ENCODE measurements at regions not wholly inside any gene's neighbourhood (a gene's known extent, or its start where the extent isn't known, plus 50 kb on each side); places are given as distances from the start of the nearest gene placed in this dataset.

DNA sequence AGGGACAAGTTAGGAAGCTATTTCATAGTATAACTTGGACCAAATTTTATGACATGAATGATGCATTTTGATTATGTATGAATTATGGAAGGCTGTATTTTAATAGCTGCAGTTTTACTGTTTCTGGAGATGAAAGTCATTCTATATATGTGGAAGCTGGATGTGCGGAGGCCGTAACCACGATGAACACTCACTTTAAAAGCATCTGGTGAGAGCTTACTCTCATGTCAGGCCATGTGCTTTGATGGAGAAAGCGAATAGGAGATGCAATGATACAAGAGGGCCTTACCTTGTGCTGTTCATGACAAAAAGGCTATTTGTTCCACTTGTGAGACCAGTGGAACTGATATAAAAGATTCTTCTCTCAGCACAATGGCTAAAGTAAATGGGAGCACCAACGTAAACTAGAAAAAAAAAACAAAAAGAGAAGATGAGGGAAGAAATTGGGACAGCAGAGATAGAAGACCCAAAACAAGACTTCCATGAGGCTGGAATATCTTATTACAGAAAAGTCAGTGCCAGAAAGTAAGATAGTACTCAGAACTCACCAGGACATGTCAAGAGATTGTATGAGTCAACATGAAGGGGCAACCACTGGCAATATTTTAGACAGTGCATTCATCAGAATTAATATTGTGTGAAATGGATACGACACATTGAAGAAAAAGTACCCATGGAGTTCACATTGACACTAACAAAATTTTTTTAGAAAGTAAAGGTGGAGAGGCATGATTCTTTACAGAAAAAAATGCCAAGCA, 63.3 kb upstream of the GAB1 start:
- intact Hi-C loops (cut with DNase I) = no loop called here
- H3K4me1 ChIP-seq (ENCODE audit: control insufficient read depth, insufficient read depth, low read length) = no peaks in the 10 kb centered on the region
- DNase-seq (no peak), ATAC-seq (no peak)
- H3K27me3 ChIP-seq (ENCODE audit: control insufficient read depth, insufficient read depth) = no peaks in the 10 kb centered on the region
- H3K27ac ChIP-seq (ENCODE audit: low read length) = no peak overlapping the region
- no peaks in the 10 kb centered on the region for H3K9me3 ChIP-seq (ENCODE audit: control insufficient read depth, low read length)
- WGBS = 96% methylated on average over 6 of the region's 6 CpGs
- H3K4me3 ChIP-seq (ENCODE audit: low read length) = no peak overlapping the region

DNA sequence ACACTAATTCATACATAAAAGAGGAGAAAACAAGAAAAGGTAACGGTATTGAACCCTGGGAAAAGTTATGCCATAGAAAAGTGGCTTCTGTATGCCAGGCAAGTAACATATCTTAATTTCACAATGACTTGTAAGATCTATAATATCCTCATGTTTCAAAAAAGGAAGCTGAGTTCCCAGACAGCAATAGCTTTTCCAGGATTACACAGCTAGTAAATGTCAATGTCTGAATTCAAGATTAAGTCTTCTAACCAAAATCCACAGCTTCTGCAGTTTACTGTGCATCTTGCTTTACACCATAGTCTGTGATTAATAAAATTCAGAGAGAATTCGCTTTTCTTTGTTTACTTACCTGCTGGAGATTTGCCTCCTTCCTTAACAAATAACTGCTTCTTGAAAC, 55.8 kb upstream of the GAB1 start:
- intact Hi-C loops (cut with DNase I) = no loop called here
- 90% methylated on average over 2 of the region's 2 CpGs for WGBS
- ATAC-seq (no peak), DNase-seq (no peak)
- Histone ChIP-seq H3K27ac (ENCODE audit: low read length) (no peak overlapping the region), H3K4me1 (ENCODE audit: control insufficient read depth, insufficient read depth, low read length) (no peaks in the 10 kb centered on the region), H3K27me3 (ENCODE audit: control insufficient read depth, insufficient read depth) (no peaks in the 10 kb centered on the region), H3K4me3 (ENCODE audit: low read length) (no peak overlapping the region), H3K9me3 (ENCODE audit: control insufficient read depth, low read length) (no peaks in the 10 kb centered on the region)

GRCh38 chr4:143281507-143282190, 55.0 kb upstream of the GAB1 start:
- Histone ChIP-seq H3K4me3 (ENCODE audit: low read length) (no peak overlapping the region), H3K27ac (ENCODE audit: low read length) (no peak overlapping the region), H3K4me1 (ENCODE audit: control insufficient read depth, insufficient read depth, low read length) (no peaks in the 10 kb centered on the region), H3K9me3 (ENCODE audit: control insufficient read depth, low read length) (no peaks in the 10 kb centered on the region), H3K27me3 (ENCODE audit: control insufficient read depth, insufficient read depth) (no peaks in the 10 kb centered on the region)
- WGBS = 76% methylated on average over 4 of the region's 4 CpGs
- DNase-seq (no peak), ATAC-seq (no peak)
- intact Hi-C loops (cut with DNase I) = no loop called here

DNA sequence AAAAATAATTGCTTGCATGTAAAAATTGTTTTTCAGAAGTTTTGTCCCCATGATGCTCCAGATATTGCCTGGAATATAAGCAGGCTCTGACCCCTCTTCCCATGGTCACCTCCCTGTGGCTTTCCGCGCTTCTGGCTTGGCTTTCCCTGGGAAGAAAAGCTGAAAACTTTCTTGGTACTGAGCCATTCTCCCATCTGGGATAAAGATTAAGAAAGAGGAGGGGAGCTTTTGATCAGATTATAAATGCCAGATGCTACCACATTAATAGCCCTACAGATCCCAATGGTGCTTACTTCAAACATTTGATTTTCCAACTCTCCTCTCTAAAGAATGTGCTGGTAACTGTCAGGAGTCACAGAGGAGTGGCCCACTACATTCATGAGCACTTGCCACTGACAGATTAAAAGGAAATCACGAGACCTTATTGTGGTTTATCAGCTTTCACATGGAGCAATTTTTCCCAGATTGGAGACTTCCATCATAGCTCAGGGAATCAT, 54.4 kb upstream of the GAB1 start:
- no peaks in the 10 kb centered on the region for H3K4me1 ChIP-seq (ENCODE audit: control insufficient read depth, insufficient read depth, low read length)
- H3K4me3 ChIP-seq (ENCODE audit: low read length) = no peak overlapping the region
- no peaks in the 10 kb centered on the region for H3K27me3 ChIP-seq (ENCODE audit: control insufficient read depth, insufficient read depth)
- intact Hi-C loops (cut with DNase I) = no loop called here
- peak in 1 of 2 donors; percentile 80 for ATAC-seq
- no peaks in the 10 kb centered on the region for H3K9me3 ChIP-seq (ENCODE audit: control insufficient read depth, low read length)
- DNase-seq = no peak
- 38% methylated on average over 3 of the region's 3 CpGs for WGBS
- H3K27ac ChIP-seq (ENCODE audit: low read length) = no peak overlapping the region

DNA sequence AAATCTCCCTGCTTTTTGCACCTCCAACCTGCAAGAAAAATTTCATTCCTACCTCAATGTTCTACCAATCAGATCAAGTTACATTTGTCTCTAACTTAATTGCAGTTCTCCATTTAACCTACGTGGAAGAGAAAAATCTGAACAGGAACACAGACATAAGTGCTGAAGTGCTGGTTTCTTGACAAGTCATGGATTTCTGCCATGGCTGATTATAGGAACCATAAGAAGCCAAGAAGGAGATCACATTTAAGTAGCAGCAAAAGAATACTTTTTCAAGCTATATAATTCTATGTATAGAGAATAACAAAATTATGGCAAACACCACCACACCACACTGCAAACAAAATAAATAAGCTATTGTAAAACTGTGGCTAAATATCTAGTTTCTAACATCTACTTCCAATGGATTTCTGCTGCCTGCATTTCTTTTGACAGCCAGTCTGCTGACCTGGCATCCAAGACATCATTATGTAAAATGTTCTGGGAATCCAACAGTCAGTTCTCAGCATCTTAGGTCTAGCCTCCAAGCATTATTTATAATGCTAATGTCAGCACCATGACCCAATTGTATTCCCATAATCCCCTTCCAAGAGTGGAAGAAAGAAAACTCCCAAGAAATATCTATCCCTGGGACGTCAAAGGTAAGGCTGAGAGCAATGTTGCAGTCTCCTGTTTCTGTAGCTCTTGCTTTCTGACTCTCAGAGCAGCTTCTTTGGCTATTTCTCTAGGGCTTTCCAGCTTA, 50.8 kb upstream of the GAB1 start:
- H3K27me3 ChIP-seq (ENCODE audit: control insufficient read depth, insufficient read depth) = no peaks in the 10 kb centered on the region
- DNase-seq (no peak), ATAC-seq (peak; percentile 38 to 73)
- H3K27ac ChIP-seq (ENCODE audit: low read length) = peak overlapping the region; percentile 42
- intact Hi-C loops (cut with DNase I) = no loop called here
- H3K4me1 ChIP-seq (ENCODE audit: control insufficient read depth, insufficient read depth, low read length) = peaks cover 3% of the 10 kb centered on the region
- no peaks in the 10 kb centered on the region for H3K9me3 ChIP-seq (ENCODE audit: control insufficient read depth, low read length)
- H3K4me3 ChIP-seq (ENCODE audit: low read length) = no peak overlapping the region
- 37% methylated on average over 2 of the region's 2 CpGs for WGBS

GRCh38 chr4:143286701-143287571, 49.7 kb upstream of the GAB1 start:
- DNase-seq (no peak), ATAC-seq (peak; percentile 75 to 84)
- H3K27me3 ChIP-seq (ENCODE audit: control insufficient read depth, insufficient read depth) = no peaks in the 10 kb centered on the region
- no peak overlapping the region for H3K27ac ChIP-seq (ENCODE audit: low read length)
- intact Hi-C loops (cut with DNase I) = no loop called here
- no peaks in the 10 kb centered on the region for H3K9me3 ChIP-seq (ENCODE audit: control insufficient read depth, low read length)
- peaks cover 5% of the 10 kb centered on the region for H3K4me1 ChIP-seq (ENCODE audit: control insufficient read depth, insufficient read depth, low read length)
- 34% methylated on average over 7 of the region's 7 CpGs for WGBS
- H3K4me3 ChIP-seq (ENCODE audit: low read length) = no peak overlapping the region
